Neural progenitor cell (in vitro differentiated cells): ENCODE measurements at regions not wholly inside any gene's neighbourhood (a gene's known extent, or its start where the extent isn't known, plus 50 kb on each side); places are given as distances from the start of the nearest gene placed in this dataset.

Experiments used
- EZH2 ChIP-seq: fragments of 200-600 bp; sonication (generic); IDR thresholded peaks from 2 replicates; pipeline ENCODE4 v1.6.1; 2017; ENCODE audit warnings: antibody characterized with exemption, mild to moderate bottlenecking, moderate library complexity
- EZH2phosphoT487 ChIP-seq: fragments of 200-600 bp; sonication (generic); IDR thresholded peaks from 2 replicates; pipeline ENCODE4 v1.6.1; 2017; ENCODE audit warnings: antibody characterized with exemption
- TF ChIP-seq, protein P1 (sequence below): fragments of 200-600 bp; sonication (generic); IDR thresholded peaks from 2 replicates; pipeline ENCODE4 v1.5.1; 2017; ENCODE audit warnings: antibody characterized with exemption, mild to moderate bottlenecking

DNA sequence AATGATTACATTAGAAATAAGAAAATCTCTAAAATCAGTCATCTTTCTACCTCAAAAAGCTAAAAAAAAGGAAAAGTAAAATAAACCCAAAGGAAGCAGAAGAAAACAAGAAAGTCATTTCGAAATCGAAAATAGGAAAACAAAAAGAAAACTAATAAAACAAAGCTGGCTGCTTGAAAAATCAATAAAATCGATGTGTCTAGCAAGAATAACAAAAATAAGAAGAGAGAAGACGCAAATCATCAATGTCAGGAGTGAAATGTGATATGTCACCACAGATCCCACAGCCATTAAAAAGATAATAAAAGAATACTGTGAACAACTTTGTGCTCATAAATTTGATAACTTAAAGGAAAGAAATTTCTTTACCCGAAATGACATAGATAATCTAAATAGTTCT, 218.1 kb upstream of the S1PR3 start:
- TF ChIP-seq, protein P1, sequence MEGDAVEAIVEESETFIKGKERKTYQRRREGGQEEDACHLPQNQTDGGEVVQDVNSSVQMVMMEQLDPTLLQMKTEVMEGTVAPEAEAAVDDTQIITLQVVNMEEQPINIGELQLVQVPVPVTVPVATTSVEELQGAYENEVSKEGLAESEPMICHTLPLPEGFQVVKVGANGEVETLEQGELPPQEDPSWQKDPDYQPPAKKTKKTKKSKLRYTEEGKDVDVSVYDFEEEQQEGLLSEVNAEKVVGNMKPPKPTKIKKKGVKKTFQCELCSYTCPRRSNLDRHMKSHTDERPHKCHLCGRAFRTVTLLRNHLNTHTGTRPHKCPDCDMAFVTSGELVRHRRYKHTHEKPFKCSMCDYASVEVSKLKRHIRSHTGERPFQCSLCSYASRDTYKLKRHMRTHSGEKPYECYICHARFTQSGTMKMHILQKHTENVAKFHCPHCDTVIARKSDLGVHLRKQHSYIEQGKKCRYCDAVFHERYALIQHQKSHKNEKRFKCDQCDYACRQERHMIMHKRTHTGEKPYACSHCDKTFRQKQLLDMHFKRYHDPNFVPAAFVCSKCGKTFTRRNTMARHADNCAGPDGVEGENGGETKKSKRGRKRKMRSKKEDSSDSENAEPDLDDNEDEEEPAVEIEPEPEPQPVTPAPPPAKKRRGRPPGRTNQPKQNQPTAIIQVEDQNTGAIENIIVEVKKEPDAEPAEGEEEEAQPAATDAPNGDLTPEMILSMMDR: no peak
- TF ChIP-seq EZH2phosphoT487 (no peak), EZH2 (no peak)
